Astrocyte (in vitro differentiated cells and primary cell): ENCODE measurements at regions not wholly inside any gene's neighbourhood (a gene's known extent, or its start where the extent isn't known, plus 50 kb on each side); places are given as distances from the start of the nearest gene placed in this dataset.

Experiments used
- DNase-seq: peaks from one replicate; pipeline ENCODE4 v3.0.0-alpha.2; 2010; ENCODE audit warnings: low read depth
- FAIRE-seq: peaks from 2 replicates; lab custom pipeline; 2011; peaks lifted over from hg19 to GRCh38; lab: Jason Lieb, UNC
- H2AFZ ChIP-seq: 2 replicates; pipeline ENCODE4 v1.6.0; 2012; ENCODE audit warnings: low read depth, low read length, inconsistent platforms
- H3K27ac ChIP-seq: 2 replicates; pipeline ENCODE4 v1.5.1; 2011; ENCODE audit warnings: low read depth, low read length, inconsistent platforms
- H3K27me3 ChIP-seq: 2 replicates; pipeline ENCODE4 v1.6.0; 2011; ENCODE audit warnings: low read length, inconsistent platforms; ENCODE audit not compliant: insufficient read depth
- H3K36me3 ChIP-seq: 2 replicates; pipeline ENCODE4 v1.5.1; 2011; ENCODE audit warnings: low read length, inconsistent platforms; ENCODE audit not compliant: insufficient read depth
- H3K4me1 ChIP-seq: 2 replicates; pipeline ENCODE4 v1.5.1; 2011; ENCODE audit warnings: low read length, inconsistent platforms; ENCODE audit not compliant: insufficient read depth
- H3K4me2 ChIP-seq: 2 replicates; pipeline ENCODE4 v1.6.0; 2012; ENCODE audit warnings: low read length, inconsistent platforms
- H3K4me3 ChIP-seq: 2 replicates; pipeline ENCODE4 v1.5.1; 2011; ENCODE audit warnings: low read depth, mild to moderate bottlenecking, low read length, inconsistent platforms; ENCODE audit not compliant: insufficient read depth
- H3K79me2 ChIP-seq: 2 replicates; pipeline ENCODE4 v1.6.0; 2012; ENCODE audit warnings: mild to moderate bottlenecking, low read length, inconsistent platforms; ENCODE audit not compliant: insufficient read depth
- H3K9ac ChIP-seq: 2 replicates; pipeline ENCODE4 v1.6.0; 2012; ENCODE audit warnings: mild to moderate bottlenecking, low read length, inconsistent platforms
- H3K9me3 ChIP-seq: 2 replicates; pipeline ENCODE4 v1.5.1; 2012; ENCODE audit warnings: low read depth, mild to moderate bottlenecking, low read length, inconsistent platforms; ENCODE audit not compliant: insufficient read depth
- H4K20me1 ChIP-seq: 2 replicates; pipeline ENCODE4 v1.6.0; 2012; ENCODE audit warnings: low read length, inconsistent platforms; ENCODE audit not compliant: insufficient read depth
- H3K27ac Mint-ChIP-seq: one replicate; pipeline ENCODE4 v1.8.0; 2021; ENCODE audit warnings: mild to moderate bottlenecking, mixed read lengths; ENCODE audit not compliant: unreplicated experiment
- H3K27me3 Mint-ChIP-seq: one replicate; pipeline ENCODE4 v1.8.0; 2021; ENCODE audit warnings: low read depth, mixed read lengths; ENCODE audit not compliant: unreplicated experiment
- H3K36me3 Mint-ChIP-seq: one replicate; pipeline ENCODE4 v1.8.0; 2021; ENCODE audit warnings: low read depth, mixed read lengths; ENCODE audit not compliant: unreplicated experiment
- H3K4me1 Mint-ChIP-seq: one replicate; pipeline ENCODE4 v1.8.0; 2021; ENCODE audit warnings: low read depth, mixed read lengths; ENCODE audit not compliant: unreplicated experiment
- H3K4me3 Mint-ChIP-seq: one replicate; pipeline ENCODE4 v1.8.0; 2021; ENCODE audit warnings: mild to moderate bottlenecking, moderate library complexity, mixed read lengths; ENCODE audit not compliant: unreplicated experiment
- H3K9me3 Mint-ChIP-seq: one replicate; pipeline ENCODE4 v1.8.0; 2021; ENCODE audit warnings: mild to moderate bottlenecking, mixed read lengths; ENCODE audit not compliant: unreplicated experiment
- CTCF ChIP-seq: IDR thresholded peaks from 2 replicates; pipeline ENCODE4 v1.5.1; 2011; ENCODE audit warnings: low read depth, mild to moderate bottlenecking, inconsistent platforms, low read length, moderate library complexity; ENCODE audit not compliant: insufficient read depth
- EZH2 ChIP-seq: IDR thresholded peaks from 2 replicates; pipeline ENCODE4 v1.6.1; 2012; ENCODE audit warnings: mild to moderate bottlenecking, low read length, inconsistent platforms; ENCODE audit not compliant: insufficient read depth

GRCh38 chr5:124330595-124331220 is 415.7 kb downstream of the ZNF608 start:
- no peak for TF ChIP-seq CTCF
- H3K27me3 ChIP-seq, result no peaks in the 10 kb centered on the region
- peaks cover 13% of the 10 kb centered on the region for H3K9me3 Mint-ChIP-seq

GRCh38 chr5:124328201-124328600 is 418.2 kb downstream of the ZNF608 start:
- Mint-ChIP-seq H3K4me1 (no peaks in the 10 kb centered on the region), H3K36me3 (no peaks in the 10 kb centered on the region), H3K27ac (no peak overlapping the region), H3K9me3 (peaks cover 9% of the 10 kb centered on the region), H3K4me3 (no peak overlapping the region), H3K27me3 (peaks cover 8% of the 10 kb centered on the region)
- no peaks in the 10 kb centered on the region for H3K9me3 ChIP-seq
- no peaks in the 10 kb centered on the region for H3K36me3 ChIP-seq
- no peak for TF ChIP-seq CTCF
- no peak for TF ChIP-seq EZH2
- H3K27me3 ChIP-seq, result no peaks in the 10 kb centered on the region
- H3K4me3 ChIP-seq, result no peak overlapping the region
- no peak for FAIRE-seq
- no peak for DNase-seq
- H3K4me2 ChIP-seq, result no peak overlapping the region
- H3K27ac ChIP-seq, result no peak overlapping the region
- no peaks in the 10 kb centered on the region for H3K79me2 ChIP-seq
- no peaks in the 10 kb centered on the region for H4K20me1 ChIP-seq
- H3K9ac ChIP-seq, result no peak overlapping the region
- no peaks in the 10 kb centered on the region for H3K4me1 ChIP-seq
- H2AFZ ChIP-seq, result no peak overlapping the region

More at GRCh38 chr5:124330595-124331220, 415.7 kb downstream of the ZNF608 start:
- no peaks in the 10 kb centered on the region for H3K79me2 ChIP-seq
- H3K4me1 ChIP-seq, result no peaks in the 10 kb centered on the region
- H4K20me1 ChIP-seq, result no peaks in the 10 kb centered on the region
- H3K4me2 ChIP-seq, result no peak overlapping the region
- Mint-ChIP-seq H3K4me3 (no peak overlapping the region), H3K27ac (no peak overlapping the region), H3K4me1 (no peaks in the 10 kb centered on the region), H3K27me3 (peaks cover 8% of the 10 kb centered on the region), H3K36me3 (no peaks in the 10 kb centered on the region)
- DNase-seq (peak; percentile 73), FAIRE-seq (no peak)
- H2AFZ ChIP-seq, result no peak overlapping the region
- H3K36me3 ChIP-seq, result no peaks in the 10 kb centered on the region
- H3K4me3 ChIP-seq, result no peak overlapping the region
- H3K27ac ChIP-seq, result no peak overlapping the region
- H3K9ac ChIP-seq, result no peak overlapping the region
- H3K9me3 ChIP-seq, result no peaks in the 10 kb centered on the region

- H3K27ac ChIP-seq, result no peak overlapping the region
- H3K27me3 ChIP-seq, result no peaks in the 10 kb centered on the region
- no peaks in the 10 kb centered on the region for H3K4me1 ChIP-seq
- Mint-ChIP-seq H3K9me3 (peaks cover 5% of the 10 kb centered on the region), H3K4me1 (no peaks in the 10 kb centered on the region), H3K36me3 (peaks cover 3% of the 10 kb centered on the region), H3K4me3 (no peak overlapping the region), H3K27me3 (no peaks in the 10 kb centered on the region), H3K27ac (no peak overlapping the region)
- no peak overlapping the region for H3K9ac ChIP-seq
- H3K36me3 ChIP-seq, result no peaks in the 10 kb centered on the region
- no peaks in the 10 kb centered on the region for H4K20me1 ChIP-seq
- FAIRE-seq (no peak), DNase-seq (no peak)
- no peaks in the 10 kb centered on the region for H3K9me3 ChIP-seq
- TF ChIP-seq CTCF, result no peak
- no peak for TF ChIP-seq EZH2
- no peak overlapping the region for H3K4me2 ChIP-seq
- no peaks in the 10 kb centered on the region for H3K79me2 ChIP-seq
- H3K4me3 ChIP-seq, result no peak overlapping the region
- no peak overlapping the region for H2AFZ ChIP-seq
These were observed 427.8 kb downstream of the ZNF608 start for GRCh38 chr5:124318661-124319060.
